IMR-90 (cell line): ENCODE measurements at regions not wholly inside any gene's neighbourhood (a gene's known extent, or its start where the extent isn't known, plus 50 kb on each side); places are given as distances from the start of the nearest gene placed in this dataset.

Source experiments
- ATAC-seq: fragments of 200-7000 bp; cut with Tn5 transposase; 2 replicates; pipeline ENCODE4 v1.9.1; 2020; ENCODE audit warnings: low read depth, mild to moderate bottlenecking, moderate library complexity
- BruUV-seq: library from RNA; stranded (reverse); fragments of 400-500 nt; replicated peaks from 2 replicates; lab custom pipeline; 2021; lab: Mats Ljungman, UMichigan
- CTCF ChIA-PET: fragments of 300-600 bp; formaldehyde crosslinking; extraction: SDS; loops from one replicate; lab custom pipeline; 2021; ENCODE audit warnings: antibody characterized with exemption; lab: Yijun Ruan, JAX
- POLR2A ChIA-PET: fragments of 300-600 bp; sonication (Branson Sonifier 250); formaldehyde crosslinking; loops from one replicate; lab custom pipeline; 2022; ENCODE audit warnings: antibody characterized with exemption; ENCODE audit not compliant: unreplicated experiment; lab: Charles Lee
- DNase-seq: peaks from one replicate; pipeline ENCODE4 v3.0.0; 2013
- H2AFZ ChIP-seq: replicated peaks from 2 replicates; pipeline ENCODE3; 2013; ENCODE audit warnings: low read length, mild to moderate bottlenecking; ENCODE audit not compliant: poor library complexity
- H2AK5ac ChIP-seq: 2 replicates; pipeline ENCODE4 v1.6.1; 2013; ENCODE audit warnings: low read depth, low read length, inconsistent platforms
- H2AK9ac ChIP-seq: replicated peaks from 2 replicates; pipeline ENCODE3; 2013; ENCODE audit warnings: mild to moderate bottlenecking, low read depth, low read length, moderate library complexity; ENCODE audit not compliant: poor library complexity
- H2BK120ac ChIP-seq: 2 replicates; pipeline ENCODE4 v1.6.1; 2013; ENCODE audit warnings: low read depth, low read length, inconsistent platforms
- H2BK15ac ChIP-seq: 3 replicates; pipeline ENCODE4 v1.6.1; 2013; ENCODE audit warnings: low read depth, low read length, inconsistent platforms
- H2BK20ac ChIP-seq: 2 replicates; pipeline ENCODE4 v1.6.1; 2013; ENCODE audit warnings: low read depth, mild to moderate bottlenecking, inconsistent platforms, low read length, moderate library complexity
- H2BK5ac ChIP-seq: 2 replicates; pipeline ENCODE4 v1.6.1; 2013; ENCODE audit warnings: mild to moderate bottlenecking, low read depth, low read length, inconsistent platforms; ENCODE audit not compliant: poor library complexity, severe bottlenecking
- H3K14ac ChIP-seq: replicated peaks from 2 replicates; pipeline ENCODE4 v1.6.1; 2013; ENCODE audit warnings: low read depth, low read length, inconsistent platforms
- H3K18ac ChIP-seq: 2 replicates; pipeline ENCODE4 v1.6.1; 2013; ENCODE audit warnings: low read depth, low read length, control low read depth
- H3K23ac ChIP-seq: 2 replicates; pipeline ENCODE4 v1.6.1; 2013; ENCODE audit warnings: low read depth, low read length, inconsistent platforms
- H3K27ac ChIP-seq: 2 replicates; pipeline ENCODE4 v1.5.1; 2013; ENCODE audit warnings: mild to moderate bottlenecking, control low read depth, low read length; ENCODE audit not compliant: insufficient read depth
- H3K27me3 ChIP-seq: 2 replicates; pipeline ENCODE4 v1.6.1; 2013; ENCODE audit warnings: low read length; ENCODE audit not compliant: control insufficient read depth, insufficient read depth
- H3K36me3 ChIP-seq: 2 replicates; pipeline ENCODE4 v1.6.1; 2013; ENCODE audit warnings: low read length, mixed read lengths; ENCODE audit not compliant: control insufficient read depth, insufficient read depth
- H3K4ac ChIP-seq: 2 replicates; pipeline ENCODE4 v1.6.1; 2013; ENCODE audit warnings: low read depth, low read length, inconsistent platforms
- H3K4me1 ChIP-seq: 2 replicates; pipeline ENCODE4 v1.6.1; 2013; ENCODE audit warnings: low read length, mixed read lengths; ENCODE audit not compliant: control insufficient read depth, insufficient read depth
- H3K4me2 ChIP-seq: 2 replicates; pipeline ENCODE4 v1.6.1; 2013; ENCODE audit warnings: low read depth, mild to moderate bottlenecking, control low read depth, low read length, moderate library complexity
- H3K4me3 ChIP-seq: 2 replicates; pipeline ENCODE4 v1.5.1; 2013; ENCODE audit warnings: low read depth, mild to moderate bottlenecking, control low read depth, low read length, moderate library complexity; ENCODE audit not compliant: insufficient read depth
- H3K56ac ChIP-seq: 2 replicates; pipeline ENCODE4 v1.6.1; 2013; ENCODE audit warnings: low read length, inconsistent platforms; ENCODE audit not compliant: insufficient read depth; ENCODE audit errors: extremely low read depth
- H3K79me1 ChIP-seq, 2 experiments: 2 replicates each; pipeline ENCODE4 v1.6.1; 2013; ENCODE audit warnings: low read length in 2 of 2, inconsistent platforms in 1 of 2, low read depth in 1 of 2
- H3K9ac ChIP-seq: 2 replicates; pipeline ENCODE4 v1.6.1; 2013; ENCODE audit warnings: low read depth, low read length, control low read depth
- H3K9me1 ChIP-seq: 2 replicates; pipeline ENCODE4 v1.6.1; 2013; ENCODE audit warnings: low read length, inconsistent platforms; ENCODE audit not compliant: insufficient read depth
- H3K9me3 ChIP-seq: 2 replicates; pipeline ENCODE4 v1.6.1; 2013; ENCODE audit warnings: low read length; ENCODE audit not compliant: control insufficient read depth, insufficient read depth
- H4K20me1 ChIP-seq: 2 replicates; pipeline ENCODE4 v1.6.1; 2013; ENCODE audit warnings: low read length, inconsistent platforms; ENCODE audit not compliant: insufficient read depth
- H4K5ac ChIP-seq: 2 replicates; pipeline ENCODE4 v1.6.1; 2013; ENCODE audit warnings: mild to moderate bottlenecking, low read depth, low read length, control low read depth
- H4K8ac ChIP-seq, 2 experiments: 2 replicates each; pipeline ENCODE4 v1.6.1; 2013; ENCODE audit warnings: low read depth in 2 of 2, low read length in 2 of 2, control low read depth in 1 of 2, inconsistent platforms in 1 of 2
- H4K91ac ChIP-seq: 2 replicates; pipeline ENCODE4 v1.6.1; 2013; ENCODE audit warnings: low read depth, low read length, inconsistent platforms; ENCODE audit not compliant: insufficient read depth
- BHLHE40 ChIP-seq: fragments of 150-350 bp; IDR thresholded peaks from 2 replicates; pipeline ENCODE4 v1.6.1; 2016; ENCODE audit warnings: mild to moderate bottlenecking, low read depth, low read length
- CEBPB ChIP-seq: IDR thresholded peaks from 2 replicates; pipeline ENCODE4 v1.6.1; 2012; ENCODE audit warnings: low read depth, low read length, improper control_type of control experiment
- CHD1 ChIP-seq: IDR thresholded peaks from 2 replicates; pipeline ENCODE4 v1.6.1; 2012; ENCODE audit warnings: low read depth, low read length, improper control_type of control experiment
- FOS ChIP-seq: fragments of 150-350 bp; IDR thresholded peaks from 2 replicates; pipeline ENCODE4 v1.6.1; 2016; ENCODE audit warnings: low read depth, low read length
- MAFK ChIP-seq: IDR thresholded peaks from 2 replicates; pipeline ENCODE4 v1.6.1; 2012; ENCODE audit warnings: low read depth, low read length, improper control_type of control experiment
- MAZ ChIP-seq: IDR thresholded peaks from 2 replicates; pipeline ENCODE4 v1.6.1; 2012; ENCODE audit warnings: low read depth, mild to moderate bottlenecking, low read length, improper control_type of control experiment, moderate library complexity, borderline replicate concordance
- MXI1 ChIP-seq: IDR thresholded peaks from 2 replicates; pipeline ENCODE4 v1.6.1; 2012; ENCODE audit warnings: low read depth, mild to moderate bottlenecking, low read length, moderate library complexity, borderline replicate concordance
- NFE2L2 ChIP-seq: fragments of 150-350 bp; IDR thresholded peaks from 2 replicates; pipeline ENCODE4 v1.6.1; 2016; ENCODE audit warnings: low read depth, mild to moderate bottlenecking, low read length
- POLR2A ChIP-seq: IDR thresholded peaks from 2 replicates; pipeline ENCODE4 v1.6.1; 2012; ENCODE audit warnings: mild to moderate bottlenecking, low read depth, low read length
- RAD21 ChIP-seq: IDR thresholded peaks from 2 replicates; pipeline ENCODE4 v1.6.1; 2012; ENCODE audit warnings: low read length, improper control_type of control experiment
- RCOR1 ChIP-seq: IDR thresholded peaks from 2 replicates; pipeline ENCODE4 v1.6.1; 2012; ENCODE audit warnings: mild to moderate bottlenecking, low read length, improper control_type of control experiment; ENCODE audit not compliant: insufficient replicate concordance
- RFX5 ChIP-seq: IDR thresholded peaks from 2 replicates; pipeline ENCODE4 v1.8.0; 2012; ENCODE audit warnings: low read depth, mild to moderate bottlenecking, low read length, moderate library complexity
- SMC3 ChIP-seq: fragments of 150-350 bp; IDR thresholded peaks from 2 replicates; pipeline ENCODE4 v1.6.1; 2016; ENCODE audit warnings: low read depth, mild to moderate bottlenecking, antibody characterized with exemption, low read length, moderate library complexity
- WGBS, 2 experiments: methylation state at CpG; one replicate each; pipeline versions ENCODE4 v1.1.5 to v1.1.7; 2013; ENCODE audit warnings: missing lambda C conversion rate in 2 of 2; ENCODE audit not compliant: insufficient read length in 1 of 2; ENCODE audit errors: extremely low coverage in 2 of 2; 5-methylcytosine and 5-hydroxymethylcytosine counted together
- dilution Hi-C: fragments of 300-500 bp; cut with HindIII; formaldehyde crosslinking; loops from one replicate; pipeline ENCODE4 v1.14.3; 2018; ENCODE audit warnings: low sequenced_read_pairs; ENCODE audit not compliant: unreplicated experiment
- in situ Hi-C: fragments of 300-500 bp; cut with MboI; formaldehyde crosslinking; loops from 3 replicates; pipeline ENCODE4 v1.14.3; 2019; ENCODE audit warnings: low sequenced_read_pairs, inconsistent platforms, mixed read lengths
- intact Hi-C: fragments of 100-400 bp; cut with micrococcal nuclease; formaldehyde crosslinking; loops from 2 replicates; pipeline ENCODE4 v1.10.0; 2022
- TF ChIP-seq, protein P1 (sequence below): fragments of 150-350 bp; IDR thresholded peaks from 2 replicates; pipeline ENCODE4 v1.6.1; 2017; ENCODE audit warnings: mild to moderate bottlenecking, antibody characterized with exemption, low read length, low read depth
- TF ChIP-seq, protein P2 (sequence below): conservative IDR thresholded peaks from 2 replicates; pipeline ENCODE4 v1.5.1; 2012; ENCODE audit warnings: mild to moderate bottlenecking, low read depth, low read length, improper control_type of control experiment
- TF ChIP-seq, protein P3 (sequence below): fragments of 150-350 bp; IDR thresholded peaks from 2 replicates; pipeline ENCODE4 v1.6.1; 2016; ENCODE audit warnings: low read depth, mild to moderate bottlenecking, low read length, moderate library complexity, borderline replicate concordance

DNA sequence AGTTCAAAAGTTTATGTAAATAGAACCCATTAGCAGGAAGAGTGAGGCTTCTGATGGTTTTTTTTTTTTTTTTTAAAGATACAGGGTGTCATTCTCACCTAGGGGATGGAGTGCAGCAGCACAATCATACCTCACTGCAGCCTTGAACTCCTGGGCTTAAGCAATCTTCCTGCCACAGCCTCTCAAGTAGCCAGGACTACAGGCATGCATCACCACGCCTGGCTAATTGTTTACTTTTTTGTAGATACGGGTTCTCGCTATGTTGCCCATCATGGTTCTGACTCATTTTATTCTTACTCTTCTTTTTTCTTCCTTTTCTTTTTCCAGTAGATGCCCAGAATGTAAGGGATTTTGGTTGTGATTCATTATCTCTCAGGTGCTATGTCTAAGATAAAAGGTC, 201.1 kb downstream of the NNT start:
- Histone ChIP-seq H3K27me3 (no peaks in the 10 kb centered on the region), H3K4me1 (peaks cover 2% of the 10 kb centered on the region; the same call in 1 of the 2 replicates), H4K8ac (no peak overlapping the region), H3K4me2 (no peak overlapping the region), H3K9me3 (no peaks in the 10 kb centered on the region), H4K91ac (no peak overlapping the region), H3K56ac (no peak overlapping the region), H4K20me1 (no peaks in the 10 kb centered on the region), H2AK9ac (no peak overlapping the region), H2AFZ (no peak overlapping the region), H3K9me1 (no peaks in the 10 kb centered on the region), H2BK120ac (no peak overlapping the region), H3K27ac (no peak overlapping the region), H2BK5ac (no peak overlapping the region), H2AK5ac (no peak overlapping the region), H2BK15ac (no peak overlapping the region), H3K4me3 (no peak overlapping the region), H3K36me3 (no peaks in the 10 kb centered on the region), H3K14ac (no peak overlapping the region), H2BK20ac (no peak overlapping the region), H3K4ac (no peak overlapping the region), H3K9ac (no peak overlapping the region), H3K18ac (no peak overlapping the region), H3K23ac (no peak overlapping the region), H4K5ac (no peak overlapping the region; the same call in 1 of the 2 replicates), H3K79me1 (no peaks in the 10 kb centered on the region)
- dilution Hi-C loops (no loop called here), intact Hi-C loops (no loop called here), in situ Hi-C loops (no loop called here)
- DNase-seq, result no peak
- TF ChIP-seq, protein P1, sequence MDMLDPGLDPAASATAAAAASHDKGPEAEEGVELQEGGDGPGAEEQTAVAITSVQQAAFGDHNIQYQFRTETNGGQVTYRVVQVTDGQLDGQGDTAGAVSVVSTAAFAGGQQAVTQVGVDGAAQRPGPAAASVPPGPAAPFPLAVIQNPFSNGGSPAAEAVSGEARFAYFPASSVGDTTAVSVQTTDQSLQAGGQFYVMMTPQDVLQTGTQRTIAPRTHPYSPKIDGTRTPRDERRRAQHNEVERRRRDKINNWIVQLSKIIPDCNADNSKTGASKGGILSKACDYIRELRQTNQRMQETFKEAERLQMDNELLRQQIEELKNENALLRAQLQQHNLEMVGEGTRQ, result no peak
- TF ChIP-seq SMC3 (no peak), NFE2L2 (no peak), RFX5 (no peak), FOS (no peak), RAD21 (no peak), MAZ (no peak), POLR2A (no peak), RCOR1 (no peak), MXI1 (no peak), BHLHE40 (no peak), CHD1 (no peak), MAFK (no peak), CEBPB (no peak)
- TF ChIP-seq, protein P2, sequence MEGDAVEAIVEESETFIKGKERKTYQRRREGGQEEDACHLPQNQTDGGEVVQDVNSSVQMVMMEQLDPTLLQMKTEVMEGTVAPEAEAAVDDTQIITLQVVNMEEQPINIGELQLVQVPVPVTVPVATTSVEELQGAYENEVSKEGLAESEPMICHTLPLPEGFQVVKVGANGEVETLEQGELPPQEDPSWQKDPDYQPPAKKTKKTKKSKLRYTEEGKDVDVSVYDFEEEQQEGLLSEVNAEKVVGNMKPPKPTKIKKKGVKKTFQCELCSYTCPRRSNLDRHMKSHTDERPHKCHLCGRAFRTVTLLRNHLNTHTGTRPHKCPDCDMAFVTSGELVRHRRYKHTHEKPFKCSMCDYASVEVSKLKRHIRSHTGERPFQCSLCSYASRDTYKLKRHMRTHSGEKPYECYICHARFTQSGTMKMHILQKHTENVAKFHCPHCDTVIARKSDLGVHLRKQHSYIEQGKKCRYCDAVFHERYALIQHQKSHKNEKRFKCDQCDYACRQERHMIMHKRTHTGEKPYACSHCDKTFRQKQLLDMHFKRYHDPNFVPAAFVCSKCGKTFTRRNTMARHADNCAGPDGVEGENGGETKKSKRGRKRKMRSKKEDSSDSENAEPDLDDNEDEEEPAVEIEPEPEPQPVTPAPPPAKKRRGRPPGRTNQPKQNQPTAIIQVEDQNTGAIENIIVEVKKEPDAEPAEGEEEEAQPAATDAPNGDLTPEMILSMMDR, result no peak
- TF ChIP-seq, protein P3, sequence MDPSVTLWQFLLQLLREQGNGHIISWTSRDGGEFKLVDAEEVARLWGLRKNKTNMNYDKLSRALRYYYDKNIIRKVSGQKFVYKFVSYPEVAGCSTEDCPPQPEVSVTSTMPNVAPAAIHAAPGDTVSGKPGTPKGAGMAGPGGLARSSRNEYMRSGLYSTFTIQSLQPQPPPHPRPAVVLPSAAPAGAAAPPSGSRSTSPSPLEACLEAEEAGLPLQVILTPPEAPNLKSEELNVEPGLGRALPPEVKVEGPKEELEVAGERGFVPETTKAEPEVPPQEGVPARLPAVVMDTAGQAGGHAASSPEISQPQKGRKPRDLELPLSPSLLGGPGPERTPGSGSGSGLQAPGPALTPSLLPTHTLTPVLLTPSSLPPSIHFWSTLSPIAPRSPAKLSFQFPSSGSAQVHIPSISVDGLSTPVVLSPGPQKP, result no peak
- POLR2A ChIA-PET, result no interaction called here
- WGBS, 2 experiments, result no CpG with 5 or more reads among the region's 3 CpGs
- no peak for ATAC-seq
- no TSS peak for BruUV-seq
- CTCF ChIA-PET, result no interaction called here
